ENCODE measurements at regions not wholly inside any gene's neighbourhood (a gene's known extent, or its start where the extent isn't known, plus 50 kb on each side); places are given as distances from the start of the nearest gene placed in this dataset.

- H2AK5ac ChIP-seq (ENCODE audit: insufficient read length, low read length) = no peak overlapping the region
- no peak overlapping the region for H3K14ac ChIP-seq (ENCODE audit: insufficient read depth, low read length)
- no peak overlapping the region for H3T11ph ChIP-seq (ENCODE audit: low read length)
- H3K36me3 Mint-ChIP-seq (ENCODE audit: insufficient read depth in 1 of 3, low read depth in 3 of 3) = peaks cover 0 to 12% (median 5%) of the 10 kb centered on the region in 3 experiments; a peak in 4 of 7 replicates
- no peaks in the 10 kb centered on the region for H3K9me3 ChIP-seq (ENCODE audit: control insufficient read depth, low read depth, low read length)
- H3K27me3 ChIP-seq (ENCODE audit: insufficient read depth, low read length) = no peaks in the 10 kb centered on the region
- no CpG with 5 or more reads among the region's 2 CpGs for WGBS (ENCODE audit: extremely low coverage, insufficient read length, low lambda C conversion rate)
- H3K4me1 Mint-ChIP-seq = peaks cover 10% of the 10 kb centered on the region in 2 experiments
- H3K4ac ChIP-seq (ENCODE audit: low read depth, low read length) = no peak overlapping the region
- H2AFZ ChIP-seq (ENCODE audit: low read length) = no peak overlapping the region
- H2BK5ac ChIP-seq (ENCODE audit: insufficient read length, low read length) = no peak overlapping the region
- H3K27ac Mint-ChIP-seq = no peak overlapping the region
- H3K9ac ChIP-seq (ENCODE audit: extremely low read depth, insufficient read length, low read length) = no peak overlapping the region
- H3K27ac ChIP-seq (ENCODE audit: insufficient read length, low read depth, low read length) = no peak overlapping the region
- no peak for TF ChIP-seq CTCF (conservative IDR thresholded peaks at IDR 0.05)
- DNase-seq = no peak
- H3K56ac ChIP-seq (ENCODE audit: insufficient read length, low read depth, low read length) = no peak overlapping the region
- H3K4me1 ChIP-seq (ENCODE audit: insufficient read depth, low read length) = no peaks in the 10 kb centered on the region
- H3K27me3 Mint-ChIP-seq (ENCODE audit: low read depth) = peaks cover 3% of the 10 kb centered on the region
- no peak overlapping the region; a peak in 1 of 5 replicates for H3K4me3 Mint-ChIP-seq
- no peaks in the 10 kb centered on the region for H3K23me2 ChIP-seq (ENCODE audit: insufficient read length, low read depth, low read length, poor library complexity, severe bottlenecking)
- H3K4me2 ChIP-seq (ENCODE audit: insufficient read depth, insufficient read length, low read length) = no peak overlapping the region
- no peak overlapping the region for H3K23ac ChIP-seq (ENCODE audit: insufficient read length, low read depth, low read length)
- H4K91ac ChIP-seq (ENCODE audit: insufficient read length, low read depth, low read length) = no peak overlapping the region
- no peaks in the 10 kb centered on the region for H4K20me1 ChIP-seq (ENCODE audit: control insufficient read depth, insufficient read depth, insufficient read length)
- H2BK120ac ChIP-seq (ENCODE audit: low read depth, low read length, poor library complexity, severe bottlenecking) = no peak overlapping the region
- H4K5ac ChIP-seq (ENCODE audit: insufficient read length, low read depth, low read length) = no peak overlapping the region
- H2BK12ac ChIP-seq (ENCODE audit: insufficient read length, low read depth, low read length) = no peak overlapping the region
- no peak overlapping the region for H3K18ac ChIP-seq (ENCODE audit: insufficient read length, low read depth, low read length)
- no peak overlapping the region for H2BK20ac ChIP-seq (ENCODE audit: low read depth, low read length, poor library complexity, severe bottlenecking)
- H2BK15ac ChIP-seq (ENCODE audit: low read depth, low read length) = no peak overlapping the region
- H3K9me3 Mint-ChIP-seq = peaks cover 9 to 10% of the 10 kb centered on the region in 2 experiments; a peak in 4 of 5 replicates
- H4K8ac ChIP-seq (replicated peaks; ENCODE audit: insufficient read length, low read depth, low read length) = no peak overlapping the region
- no peaks in the 10 kb centered on the region for H3K79me1 ChIP-seq (ENCODE audit: insufficient read depth, low read depth, low read length, poor library complexity, severe bottlenecking)
- H3K79me2 ChIP-seq (ENCODE audit: insufficient read depth, low read length) = no peaks in the 10 kb centered on the region
These were observed 812.3 kb downstream of the CDH11 start for GRCh38 chr16:64309398-64310110.

All from H9 (cell line).